ENCODE measurements at regions not wholly inside any gene's neighbourhood (a gene's known extent, or its start where the extent isn't known, plus 50 kb on each side); places are given as distances from the start of the nearest gene placed in this dataset.

DNA sequence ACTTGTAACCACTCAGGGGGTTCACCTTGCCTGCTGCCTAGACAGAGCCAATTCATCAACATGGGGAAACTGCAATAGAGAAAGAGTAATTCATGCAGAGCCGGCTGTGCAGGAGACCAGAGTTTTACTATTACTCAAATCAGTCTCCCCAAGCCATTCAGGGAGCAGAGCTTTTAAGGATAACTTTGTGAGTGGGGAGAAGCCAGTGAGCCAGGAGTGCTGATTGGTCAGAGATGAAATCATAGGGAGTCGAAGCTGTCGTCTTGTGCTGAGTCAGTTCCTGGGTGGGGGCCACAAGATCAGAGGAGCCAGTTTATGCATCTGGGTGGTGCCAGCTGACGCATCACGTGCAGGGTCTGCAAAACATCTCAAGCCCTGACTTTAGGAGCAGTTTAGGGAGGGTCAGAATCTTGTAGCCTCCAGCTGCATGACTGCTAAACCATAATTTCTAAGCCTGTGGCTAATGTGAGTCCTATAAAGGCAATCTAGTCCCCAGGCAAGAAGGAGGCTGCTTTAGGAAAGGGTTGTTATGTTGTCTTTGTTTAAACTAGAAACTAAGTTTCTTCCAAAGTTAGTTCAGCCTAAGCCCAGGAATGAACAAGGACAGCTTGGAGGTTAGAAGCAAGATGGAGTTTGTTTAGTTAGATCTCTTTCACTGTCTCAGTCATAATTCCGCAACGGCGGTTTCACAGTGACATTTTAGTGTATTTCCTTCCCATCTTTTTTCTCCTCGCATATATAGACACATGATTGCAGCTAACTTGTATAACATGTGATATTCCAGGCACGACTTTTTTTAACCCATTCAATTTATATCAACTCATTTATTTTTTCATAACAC lies 68.9 kb upstream of the NCOR2 start:
- TF ChIP-seq, protein P1, sequence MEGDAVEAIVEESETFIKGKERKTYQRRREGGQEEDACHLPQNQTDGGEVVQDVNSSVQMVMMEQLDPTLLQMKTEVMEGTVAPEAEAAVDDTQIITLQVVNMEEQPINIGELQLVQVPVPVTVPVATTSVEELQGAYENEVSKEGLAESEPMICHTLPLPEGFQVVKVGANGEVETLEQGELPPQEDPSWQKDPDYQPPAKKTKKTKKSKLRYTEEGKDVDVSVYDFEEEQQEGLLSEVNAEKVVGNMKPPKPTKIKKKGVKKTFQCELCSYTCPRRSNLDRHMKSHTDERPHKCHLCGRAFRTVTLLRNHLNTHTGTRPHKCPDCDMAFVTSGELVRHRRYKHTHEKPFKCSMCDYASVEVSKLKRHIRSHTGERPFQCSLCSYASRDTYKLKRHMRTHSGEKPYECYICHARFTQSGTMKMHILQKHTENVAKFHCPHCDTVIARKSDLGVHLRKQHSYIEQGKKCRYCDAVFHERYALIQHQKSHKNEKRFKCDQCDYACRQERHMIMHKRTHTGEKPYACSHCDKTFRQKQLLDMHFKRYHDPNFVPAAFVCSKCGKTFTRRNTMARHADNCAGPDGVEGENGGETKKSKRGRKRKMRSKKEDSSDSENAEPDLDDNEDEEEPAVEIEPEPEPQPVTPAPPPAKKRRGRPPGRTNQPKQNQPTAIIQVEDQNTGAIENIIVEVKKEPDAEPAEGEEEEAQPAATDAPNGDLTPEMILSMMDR (optimal IDR thresholded peaks at IDR 0.05 in 1 of 3, IDR thresholded peaks at IDR 0.05 in 1 of 3, conservative IDR thresholded peaks at IDR 0.05 in 1 of 3; ENCODE audit: extremely low read depth in 1 of 3, insufficient read depth in 2 of 3, low read length in 3 of 3), result no peak
- no peak for TF ChIP-seq EZH2 (IDR thresholded peaks at IDR 0.05; ENCODE audit: low read length)
